ENCODE measurements at regions not wholly inside any gene's neighbourhood (a gene's known extent, or its start where the extent isn't known, plus 50 kb on each side); places are given as distances from the start of the nearest gene placed in this dataset.

GRCh38 chr11:19458721-19459120, 218.0 kb upstream of the E2F8 start:
- H2BK5ac ChIP-seq (ENCODE audit: low read depth, low read length, poor library complexity, severe bottlenecking): no peak overlapping the region
- H3K23ac ChIP-seq (ENCODE audit: low read depth, low read length): no peak overlapping the region
- no peak overlapping the region for H4K8ac ChIP-seq (ENCODE audit: low read depth in 2 of 2, low read length in 2 of 2)
- no peak overlapping the region for H3K14ac ChIP-seq (replicated peaks; ENCODE audit: low read depth, low read length)
- 100% methylated on average over 1 of the region's 3 CpGs; no CpG with 5 or more reads in 1 of the 2 experiments for WGBS, 2 experiments (ENCODE audit: extremely low coverage in 2 of 2, insufficient read length in 1 of 2)
- DNase-seq (no peak), ATAC-seq (ENCODE audit: low read depth) (no peak)
- H3K9me1 ChIP-seq (ENCODE audit: insufficient read depth, low read length): no peaks in the 10 kb centered on the region
- no peak overlapping the region for H3K4me3 ChIP-seq (ENCODE audit: insufficient read depth, low read depth, low read length)
- H2BK20ac ChIP-seq (ENCODE audit: low read depth, low read length): no peak overlapping the region
- dilution Hi-C loops (cut with HindIII; ENCODE audit: low sequenced_read_pairs, unreplicated experiment): no loop called here
- no peak overlapping the region for H2AK9ac ChIP-seq (replicated peaks; ENCODE audit: low read depth, low read length, poor library complexity)
- H4K91ac ChIP-seq (ENCODE audit: insufficient read depth, low read depth, low read length): no peak overlapping the region
- BruUV-seq (replicated peaks): no TSS peak
- H3K36me3 ChIP-seq (ENCODE audit: control insufficient read depth, insufficient read depth, low read length): no peaks in the 10 kb centered on the region
- H3K9ac ChIP-seq (ENCODE audit: low read depth, low read length): no peak overlapping the region
- no peaks in the 10 kb centered on the region; the same call in 1 of the 2 replicates for H4K20me1 ChIP-seq (ENCODE audit: insufficient read depth, low read length)
- H3K27me3 ChIP-seq (ENCODE audit: control insufficient read depth, insufficient read depth, low read length): peaks cover 25% of the 10 kb centered on the region
- intact Hi-C loops (cut with micrococcal nuclease): no loop called here
- H3K4me2 ChIP-seq (ENCODE audit: low read depth, low read length): no peak overlapping the region
- no peak overlapping the region for H2AK5ac ChIP-seq (ENCODE audit: low read depth, low read length)
- ChIA-PET POLR2A (ENCODE audit: unreplicated experiment) (no interaction called here), CTCF (no interaction called here)
- H2BK120ac ChIP-seq (ENCODE audit: low read depth, low read length): no peak overlapping the region
- H3K56ac ChIP-seq (ENCODE audit: extremely low read depth, insufficient read depth, low read length): no peak overlapping the region
- H3K9me3 ChIP-seq (ENCODE audit: control insufficient read depth, insufficient read depth, low read length): no peaks in the 10 kb centered on the region
- H3K4me1 ChIP-seq (ENCODE audit: control insufficient read depth, insufficient read depth, low read length): peaks cover 2% of the 10 kb centered on the region; the same call in 1 of the 2 replicates
- no peak overlapping the region for H3K27ac ChIP-seq (ENCODE audit: insufficient read depth, low read length)
- H3K79me1 ChIP-seq (ENCODE audit: low read depth in 1 of 2, low read length in 2 of 2): no peaks in the 10 kb centered on the region
- H3K4ac ChIP-seq (ENCODE audit: low read depth, low read length): no peak overlapping the region
- no peak overlapping the region for H2BK15ac ChIP-seq (ENCODE audit: low read depth, low read length)
- in situ Hi-C loops (cut with MboI; ENCODE audit: low sequenced_read_pairs): no loop called here
- H3K18ac ChIP-seq (ENCODE audit: low read depth, low read length): no peak overlapping the region
- no peak overlapping the region for H4K5ac ChIP-seq (ENCODE audit: low read depth, low read length)
- H2AFZ ChIP-seq (replicated peaks; ENCODE audit: low read length, poor library complexity): no peak overlapping the region
- TF ChIP-seq CTCF (conservative IDR thresholded peaks at IDR 0.05; ENCODE audit: low read depth, low read length): no peak
- no peak for TF ChIP-seq NFE2L2 (IDR thresholded peaks at IDR 0.05; ENCODE audit: low read depth, low read length)
- TF ChIP-seq RCOR1 (IDR thresholded peaks at IDR 0.05; ENCODE audit: insufficient replicate concordance, low read length): no peak
- no peak for TF ChIP-seq SMC3 (IDR thresholded peaks at IDR 0.05; ENCODE audit: low read depth, low read length)
- TF ChIP-seq MAFK (IDR thresholded peaks at IDR 0.05; ENCODE audit: low read depth, low read length): no peak
- TF ChIP-seq ELK1 (IDR thresholded peaks at IDR 0.05; ENCODE audit: borderline replicate concordance, low read depth, low read length): no peak
- TF ChIP-seq RAD21 (IDR thresholded peaks at IDR 0.05; ENCODE audit: low read length): no peak
- TF ChIP-seq CHD1 (IDR thresholded peaks at IDR 0.05; ENCODE audit: low read depth, low read length): no peak
- TF ChIP-seq RFX5 (IDR thresholded peaks at IDR 0.05; ENCODE audit: low read depth, low read length): no peak
- no peak for TF ChIP-seq POLR2A (IDR thresholded peaks at IDR 0.05; ENCODE audit: low read depth, low read length)
- TF ChIP-seq USF2 (IDR thresholded peaks at IDR 0.05; ENCODE audit: low read depth, low read length): no peak
- no peak for TF ChIP-seq MAZ (IDR thresholded peaks at IDR 0.05; ENCODE audit: borderline replicate concordance, low read depth, low read length)
- TF ChIP-seq CEBPB (IDR thresholded peaks at IDR 0.05; ENCODE audit: low read depth, low read length): no peak
- no peak for TF ChIP-seq FOS (IDR thresholded peaks at IDR 0.05; ENCODE audit: low read depth, low read length)
- no peak for TF ChIP-seq BHLHE40 (IDR thresholded peaks at IDR 0.05; ENCODE audit: low read depth, low read length)
- TF ChIP-seq MXI1 (IDR thresholded peaks at IDR 0.05; ENCODE audit: borderline replicate concordance, low read depth, low read length): no peak
